ENCODE measurements at regions not wholly inside any gene's neighbourhood (a gene's known extent, or its start where the extent isn't known, plus 50 kb on each side); places are given as distances from the start of the nearest gene placed in this dataset.

DNA sequence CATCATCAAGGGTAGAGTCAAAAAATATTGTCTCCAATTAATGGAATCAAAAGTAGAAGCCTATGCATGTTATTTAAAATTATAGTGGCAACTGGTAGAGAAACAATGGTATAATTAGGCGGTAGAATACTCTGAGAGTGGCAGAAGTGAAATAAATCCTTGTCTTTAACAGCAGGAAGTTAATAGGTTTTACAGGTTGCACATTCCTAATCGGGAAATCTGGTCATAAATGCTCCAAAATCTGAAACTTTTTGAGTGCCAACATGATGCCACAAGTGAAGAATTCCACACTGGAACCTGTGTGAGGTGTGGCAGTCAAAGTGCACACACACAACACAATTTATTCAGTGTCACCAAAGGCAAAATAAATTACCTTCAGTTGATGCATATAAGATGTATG lies 433.4 kb downstream of the TAF11L14 start:
- H3K14ac ChIP-seq (ENCODE audit: insufficient read depth, low read length), result no peak overlapping the region
- no peaks in the 10 kb centered on the region for H3K27me3 ChIP-seq (ENCODE audit: insufficient read depth, low read length)
- Mint-ChIP-seq H3K9me3 (no peaks in the 10 kb centered on the region), H3K4me1 (no peaks in the 10 kb centered on the region), H3K36me3 (ENCODE audit: insufficient read depth in 1 of 3, low read depth in 3 of 3) (no peaks in the 10 kb centered on the region), H3K27me3 (ENCODE audit: low read depth) (no peaks in the 10 kb centered on the region), H3K4me3 (no peak overlapping the region), H3K27ac (no peak overlapping the region)
- no peak overlapping the region for H2AK5ac ChIP-seq (ENCODE audit: insufficient read length, low read length)
- H3K9me3 ChIP-seq (ENCODE audit: control insufficient read depth, low read depth, low read length), result no peaks in the 10 kb centered on the region
- no peak overlapping the region for H3K27ac ChIP-seq (ENCODE audit: insufficient read length, low read depth, low read length)
- no peak overlapping the region for H3K9ac ChIP-seq (ENCODE audit: extremely low read depth, insufficient read length, low read length)
- H4K20me1 ChIP-seq (ENCODE audit: control insufficient read depth, insufficient read depth, insufficient read length), result no peaks in the 10 kb centered on the region
- DNase-seq, result no peak
- no peak overlapping the region for H2BK120ac ChIP-seq (ENCODE audit: low read depth, low read length, poor library complexity, severe bottlenecking)
- no peaks in the 10 kb centered on the region for H3K4me1 ChIP-seq (ENCODE audit: insufficient read depth, low read length)
- no peak overlapping the region for H3K4me2 ChIP-seq (ENCODE audit: insufficient read depth, insufficient read length, low read length)
- H4K5ac ChIP-seq (ENCODE audit: insufficient read length, low read depth, low read length), result no peak overlapping the region
- WGBS (ENCODE audit: extremely low coverage, insufficient read length, low lambda C conversion rate), result no CpG with 5 or more reads among the region's 2 CpGs
- no peak overlapping the region for H3K18ac ChIP-seq (ENCODE audit: insufficient read length, low read depth, low read length)
- no peak overlapping the region for H4K91ac ChIP-seq (ENCODE audit: insufficient read length, low read depth, low read length)
- H2BK5ac ChIP-seq (ENCODE audit: insufficient read length, low read length), result no peak overlapping the region
- TF ChIP-seq, protein P1, sequence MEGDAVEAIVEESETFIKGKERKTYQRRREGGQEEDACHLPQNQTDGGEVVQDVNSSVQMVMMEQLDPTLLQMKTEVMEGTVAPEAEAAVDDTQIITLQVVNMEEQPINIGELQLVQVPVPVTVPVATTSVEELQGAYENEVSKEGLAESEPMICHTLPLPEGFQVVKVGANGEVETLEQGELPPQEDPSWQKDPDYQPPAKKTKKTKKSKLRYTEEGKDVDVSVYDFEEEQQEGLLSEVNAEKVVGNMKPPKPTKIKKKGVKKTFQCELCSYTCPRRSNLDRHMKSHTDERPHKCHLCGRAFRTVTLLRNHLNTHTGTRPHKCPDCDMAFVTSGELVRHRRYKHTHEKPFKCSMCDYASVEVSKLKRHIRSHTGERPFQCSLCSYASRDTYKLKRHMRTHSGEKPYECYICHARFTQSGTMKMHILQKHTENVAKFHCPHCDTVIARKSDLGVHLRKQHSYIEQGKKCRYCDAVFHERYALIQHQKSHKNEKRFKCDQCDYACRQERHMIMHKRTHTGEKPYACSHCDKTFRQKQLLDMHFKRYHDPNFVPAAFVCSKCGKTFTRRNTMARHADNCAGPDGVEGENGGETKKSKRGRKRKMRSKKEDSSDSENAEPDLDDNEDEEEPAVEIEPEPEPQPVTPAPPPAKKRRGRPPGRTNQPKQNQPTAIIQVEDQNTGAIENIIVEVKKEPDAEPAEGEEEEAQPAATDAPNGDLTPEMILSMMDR (conservative IDR thresholded peaks at IDR 0.05), result no peak
- H3K79me1 ChIP-seq (ENCODE audit: insufficient read depth, low read depth, low read length, poor library complexity, severe bottlenecking), result no peaks in the 10 kb centered on the region
- H3T11ph ChIP-seq (ENCODE audit: low read length), result no peak overlapping the region
- H2AFZ ChIP-seq (ENCODE audit: low read length), result no peak overlapping the region
- H2BK15ac ChIP-seq (ENCODE audit: low read depth, low read length), result no peak overlapping the region
- H2BK20ac ChIP-seq (ENCODE audit: low read depth, low read length, poor library complexity, severe bottlenecking), result no peak overlapping the region
- H4K8ac ChIP-seq (replicated peaks; ENCODE audit: insufficient read length, low read depth, low read length), result no peak overlapping the region
- no peak overlapping the region for H3K23ac ChIP-seq (ENCODE audit: insufficient read length, low read depth, low read length)
- no peak overlapping the region for H2BK12ac ChIP-seq (ENCODE audit: insufficient read length, low read depth, low read length)
- H3K23me2 ChIP-seq (ENCODE audit: insufficient read length, low read depth, low read length, poor library complexity, severe bottlenecking), result no peaks in the 10 kb centered on the region
- H3K56ac ChIP-seq (ENCODE audit: insufficient read length, low read depth, low read length), result no peak overlapping the region
- no peaks in the 10 kb centered on the region for H3K79me2 ChIP-seq (ENCODE audit: insufficient read depth, low read length)
- H3K4ac ChIP-seq (ENCODE audit: low read depth, low read length), result no peak overlapping the region

All from H9 (cell line).